WERI-Rb-1 (cell line): ENCODE measurements at regions not wholly inside any gene's neighbourhood (a gene's known extent, or its start where the extent isn't known, plus 50 kb on each side); places are given as distances from the start of the nearest gene placed in this dataset.

Source experiments
- DNase-seq: peaks from one replicate; pipeline ENCODE4 v3.0.0-alpha.2; 2020
- H3K27ac ChIP-seq: fragments of 250-450 bp; sonication (Bioruptor Pico); 2 replicates; pipeline ENCODE4 v1.5.1; 2020; ENCODE audit warnings: mild to moderate bottlenecking, moderate library complexity
- H3K27me3 ChIP-seq: fragments of 250-450 bp; sonication (Bioruptor Pico); 2 replicates; pipeline ENCODE4 v1.5.1; 2021; ENCODE audit warnings: mild to moderate bottlenecking, low read depth, moderate library complexity; ENCODE audit not compliant: insufficient read depth, severe bottlenecking
- H3K36me3 ChIP-seq: fragments of 250-450 bp; sonication (Bioruptor Pico); 2 replicates; pipeline ENCODE4 v1.5.1; 2020; ENCODE audit warnings: mild to moderate bottlenecking, moderate library complexity
- H3K4me3 ChIP-seq: 2 replicates; pipeline ENCODE4 v1.5.1; 2011; ENCODE audit warnings: low read depth, mild to moderate bottlenecking, control low read depth, low read length
- H3K9me3 ChIP-seq: fragments of 250-450 bp; sonication (Bioruptor Pico); 2 replicates; pipeline ENCODE4 v1.5.1; 2021; ENCODE audit warnings: mild to moderate bottlenecking, moderate library complexity; ENCODE audit not compliant: severe bottlenecking
- CTCF ChIP-seq: IDR thresholded peaks from 2 replicates; pipeline ENCODE4 v1.5.1; 2011; ENCODE audit warnings: low read depth, mild to moderate bottlenecking, control low read depth, inconsistent platforms, low read length

GRCh38 chr1:117681901-117682250, 76.0 kb downstream of the TENT5C start:
- DNase-seq = no peak
- Histone ChIP-seq H3K9me3 (no peaks in the 10 kb centered on the region), H3K4me3 (no peak overlapping the region), H3K27me3 (no peaks in the 10 kb centered on the region), H3K36me3 (no peaks in the 10 kb centered on the region), H3K27ac (no peak overlapping the region)
- TF ChIP-seq CTCF = no peak

GRCh38 chr1:117682372-117682771, 76.5 kb downstream of the TENT5C start:
- Histone ChIP-seq H3K27ac (no peak overlapping the region), H3K27me3 (no peaks in the 10 kb centered on the region), H3K36me3 (no peaks in the 10 kb centered on the region), H3K4me3 (no peak overlapping the region), H3K9me3 (no peaks in the 10 kb centered on the region)
- no peak for DNase-seq
- no peak for TF ChIP-seq CTCF

GRCh38 chr1:117683571-117684285, 77.9 kb downstream of the TENT5C start:
- Histone ChIP-seq H3K36me3 (no peaks in the 10 kb centered on the region), H3K9me3 (no peaks in the 10 kb centered on the region), H3K27ac (no peak overlapping the region), H3K4me3 (no peak overlapping the region), H3K27me3 (no peaks in the 10 kb centered on the region)
- DNase-seq = no peak
- no peak for TF ChIP-seq CTCF

- no peaks in the 10 kb centered on the region for H3K27me3 ChIP-seq
- no peak for DNase-seq
- no peak overlapping the region for H3K27ac ChIP-seq
- H3K9me3 ChIP-seq = no peaks in the 10 kb centered on the region
- no peak overlapping the region for H3K4me3 ChIP-seq
- H3K36me3 ChIP-seq = no peaks in the 10 kb centered on the region
- peak; percentile 17; the same call in 1 of the 2 replicates for TF ChIP-seq CTCF
These were observed 80.3 kb downstream of the TENT5C start for GRCh38 chr1:117685936-117686806.

- no peak overlapping the region for H3K27ac ChIP-seq
- no peaks in the 10 kb centered on the region for H3K36me3 ChIP-seq
- no peak overlapping the region for H3K4me3 ChIP-seq
- no peaks in the 10 kb centered on the region for H3K9me3 ChIP-seq
- DNase-seq = no peak
- no peaks in the 10 kb centered on the region for H3K27me3 ChIP-seq
- no peak for TF ChIP-seq CTCF
These were observed 81.1 kb downstream of the TENT5C start for GRCh38 chr1:117686907-117687306.
